ENCODE measurements at regions not wholly inside any gene's neighbourhood (a gene's known extent, or its start where the extent isn't known, plus 50 kb on each side); places are given as distances from the start of the nearest gene placed in this dataset.

DNA sequence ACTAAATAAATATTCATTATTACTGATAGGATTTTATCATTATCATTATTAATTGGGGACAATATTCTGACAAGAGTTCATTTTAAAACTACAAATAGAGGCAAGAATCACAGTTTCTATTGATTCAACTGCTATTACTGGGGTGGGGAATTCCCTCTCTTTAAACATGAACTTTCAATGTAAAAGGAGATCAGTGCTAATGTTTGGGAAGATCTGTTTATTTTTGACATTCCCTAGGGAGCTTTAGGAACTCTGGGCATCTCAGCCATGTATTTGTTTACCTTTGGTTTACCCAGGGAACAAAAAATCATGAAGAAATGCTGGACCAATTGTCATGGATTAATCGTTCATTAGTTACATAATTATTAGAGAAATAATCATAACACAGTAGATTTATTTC, 443.2 kb upstream of the AKR1E2 start:
- TF ChIP-seq, protein P1, sequence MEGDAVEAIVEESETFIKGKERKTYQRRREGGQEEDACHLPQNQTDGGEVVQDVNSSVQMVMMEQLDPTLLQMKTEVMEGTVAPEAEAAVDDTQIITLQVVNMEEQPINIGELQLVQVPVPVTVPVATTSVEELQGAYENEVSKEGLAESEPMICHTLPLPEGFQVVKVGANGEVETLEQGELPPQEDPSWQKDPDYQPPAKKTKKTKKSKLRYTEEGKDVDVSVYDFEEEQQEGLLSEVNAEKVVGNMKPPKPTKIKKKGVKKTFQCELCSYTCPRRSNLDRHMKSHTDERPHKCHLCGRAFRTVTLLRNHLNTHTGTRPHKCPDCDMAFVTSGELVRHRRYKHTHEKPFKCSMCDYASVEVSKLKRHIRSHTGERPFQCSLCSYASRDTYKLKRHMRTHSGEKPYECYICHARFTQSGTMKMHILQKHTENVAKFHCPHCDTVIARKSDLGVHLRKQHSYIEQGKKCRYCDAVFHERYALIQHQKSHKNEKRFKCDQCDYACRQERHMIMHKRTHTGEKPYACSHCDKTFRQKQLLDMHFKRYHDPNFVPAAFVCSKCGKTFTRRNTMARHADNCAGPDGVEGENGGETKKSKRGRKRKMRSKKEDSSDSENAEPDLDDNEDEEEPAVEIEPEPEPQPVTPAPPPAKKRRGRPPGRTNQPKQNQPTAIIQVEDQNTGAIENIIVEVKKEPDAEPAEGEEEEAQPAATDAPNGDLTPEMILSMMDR (IDR thresholded peaks at IDR 0.05; ENCODE audit: low read depth, low read length): no peak
- TF ChIP-seq MYC (IDR thresholded peaks at IDR 0.05; ENCODE audit: low read depth, low read length): no peak
- no peak for TF ChIP-seq POLR2A (IDR thresholded peaks at IDR 0.05; ENCODE audit: extremely low read depth, insufficient read length)

Data from NB4 (cell line).